AG04449 (cell line): ENCODE measurements at regions not wholly inside any gene's neighbourhood (a gene's known extent, or its start where the extent isn't known, plus 50 kb on each side); places are given as distances from the start of the nearest gene placed in this dataset.

ENCODE experiments used
- CTCF ChIA-PET: fragments of 350-600 bp; formaldehyde crosslinking; extraction: SDS; loops from one replicate; lab custom pipeline; 2021; ENCODE audit warnings: antibody characterized with exemption; lab: Yijun Ruan, JAX
- POLR2A ChIA-PET: fragments of 400-600, 350-600 bp; formaldehyde crosslinking; extraction: SDS; loops from one replicate; lab custom pipeline; 2020; ENCODE audit warnings: antibody characterized with exemption, inconsistent platforms; lab: Yijun Ruan, JAX
- DNase-seq: peaks from one replicate; pipeline ENCODE4 v3.0.0-alpha.2; 2010; ENCODE audit warnings: low read depth, low spot score
- H3K4me3 ChIP-seq: 2 replicates; pipeline ENCODE4 v1.5.1; 2011; ENCODE audit warnings: low read depth, mild to moderate bottlenecking, control low read depth, low read length
- TF ChIP-seq, protein P1 (sequence below): IDR thresholded peaks from one replicate; pipeline ENCODE4 v1.5.1; 2011; ENCODE audit warnings: mild to moderate bottlenecking, moderate library complexity, low read length, control low read depth, inconsistent platforms; ENCODE audit not compliant: insufficient read depth; ENCODE audit errors: missing control alignments

DNA sequence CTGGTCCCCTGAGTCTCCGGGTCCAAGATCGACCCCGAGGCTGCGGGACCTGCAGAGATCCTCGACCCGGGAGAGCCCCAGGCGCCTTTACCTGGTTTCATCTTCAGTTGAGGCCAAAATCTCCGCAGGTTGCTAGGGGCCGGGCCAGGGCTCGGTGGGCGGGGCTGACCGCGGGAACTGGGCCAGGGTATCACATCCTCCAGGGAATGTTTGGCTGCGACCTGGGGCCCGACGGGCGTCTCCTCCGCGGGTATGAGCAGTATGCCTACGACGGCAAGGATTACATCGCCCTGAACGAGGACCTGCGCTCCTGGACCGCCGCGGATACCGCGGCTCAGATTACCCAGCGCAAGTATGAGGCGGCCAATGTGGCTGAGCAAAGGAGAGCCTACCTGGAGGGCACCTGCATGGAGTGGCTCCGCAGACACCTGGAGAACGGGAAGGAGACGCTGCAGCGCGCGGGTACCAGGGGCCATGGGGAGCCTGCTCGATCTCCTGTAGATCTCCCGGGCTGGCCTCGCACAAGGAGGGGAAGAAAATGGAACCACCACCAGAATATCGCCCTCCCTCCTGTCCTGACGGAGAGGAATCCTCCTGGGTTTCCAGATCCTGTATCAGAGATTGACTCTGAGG, 53.8 kb upstream of the POLR1H start:
- DNase-seq = no peak
- CTCF ChIA-PET = interaction anchor here (2.7 kb wide), 1 partner anchor 159 kb away, joined by 14 read pairs; no protein-coding TSS in a partner anchor
- H3K4me3 ChIP-seq = no peak overlapping the region; the same call in 1 of the 2 replicates
- POLR2A ChIA-PET = no interaction called here
- TF ChIP-seq, protein P1, sequence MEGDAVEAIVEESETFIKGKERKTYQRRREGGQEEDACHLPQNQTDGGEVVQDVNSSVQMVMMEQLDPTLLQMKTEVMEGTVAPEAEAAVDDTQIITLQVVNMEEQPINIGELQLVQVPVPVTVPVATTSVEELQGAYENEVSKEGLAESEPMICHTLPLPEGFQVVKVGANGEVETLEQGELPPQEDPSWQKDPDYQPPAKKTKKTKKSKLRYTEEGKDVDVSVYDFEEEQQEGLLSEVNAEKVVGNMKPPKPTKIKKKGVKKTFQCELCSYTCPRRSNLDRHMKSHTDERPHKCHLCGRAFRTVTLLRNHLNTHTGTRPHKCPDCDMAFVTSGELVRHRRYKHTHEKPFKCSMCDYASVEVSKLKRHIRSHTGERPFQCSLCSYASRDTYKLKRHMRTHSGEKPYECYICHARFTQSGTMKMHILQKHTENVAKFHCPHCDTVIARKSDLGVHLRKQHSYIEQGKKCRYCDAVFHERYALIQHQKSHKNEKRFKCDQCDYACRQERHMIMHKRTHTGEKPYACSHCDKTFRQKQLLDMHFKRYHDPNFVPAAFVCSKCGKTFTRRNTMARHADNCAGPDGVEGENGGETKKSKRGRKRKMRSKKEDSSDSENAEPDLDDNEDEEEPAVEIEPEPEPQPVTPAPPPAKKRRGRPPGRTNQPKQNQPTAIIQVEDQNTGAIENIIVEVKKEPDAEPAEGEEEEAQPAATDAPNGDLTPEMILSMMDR = no peak

DNA sequence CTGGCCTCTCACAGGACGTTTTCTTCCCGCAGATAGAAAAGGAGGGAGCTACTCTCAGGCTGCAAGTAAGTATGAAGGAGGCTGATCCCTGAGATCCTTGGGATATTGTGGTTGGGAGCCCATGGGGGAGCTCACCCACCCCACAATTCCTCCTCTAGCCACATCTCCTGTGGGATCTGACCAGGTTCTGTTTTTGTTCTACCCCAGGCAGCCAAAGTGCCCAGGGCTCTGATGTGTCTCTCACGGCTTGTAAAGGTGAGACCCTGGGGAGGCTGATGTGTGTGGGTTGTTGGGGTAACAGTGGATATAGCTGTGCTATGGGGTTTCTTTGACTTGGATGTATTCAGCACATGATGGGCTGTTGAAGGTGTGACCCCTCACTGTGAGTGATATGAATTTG, 52.0 kb upstream of the POLR1H start:
- TF ChIP-seq, protein P1 = no peak
- CTCF ChIA-PET = interaction anchor here (1.6 to 2.7 kb wide), 2 partner anchors 161 to 173 kb away, joined by 4 to 14 read pairs; no protein-coding TSS in a partner anchor
- no peak overlapping the region for H3K4me3 ChIP-seq
- no peak for DNase-seq
- POLR2A ChIA-PET = no interaction called here
